ENCODE measurements at regions not wholly inside any gene's neighbourhood (a gene's known extent, or its start where the extent isn't known, plus 50 kb on each side); places are given as distances from the start of the nearest gene placed in this dataset.

GRCh38 chr10:113987805-113988204, 55.9 kb upstream of the ADRB1 start:
- DNase-seq (ENCODE audit: low read depth in 1 of 2, low spot score in 1 of 2) = no peak
- in situ Hi-C loops (cut with HindIII; ENCODE audit: low pct_unique_long_range_greater_than_20kb, low sequenced_read_pairs) = no loop called here
- no peak for TF ChIP-seq JUND (IDR thresholded peaks at IDR 0.05; ENCODE audit: low read depth)

GRCh38 chr10:113988535-113988934, 55.1 kb upstream of the ADRB1 start:
- no peak for DNase-seq (ENCODE audit: low read depth in 1 of 2, low spot score in 1 of 2)
- in situ Hi-C loops (cut with HindIII; ENCODE audit: low pct_unique_long_range_greater_than_20kb, low sequenced_read_pairs) = no loop called here
- no peak for TF ChIP-seq JUND (IDR thresholded peaks at IDR 0.05; ENCODE audit: low read depth)

GRCh38 chr10:113991091-113991860, 52.4 kb upstream of the ADRB1 start:
- no peak for TF ChIP-seq JUND (IDR thresholded peaks at IDR 0.05; ENCODE audit: low read depth)
- no peak for DNase-seq (ENCODE audit: low read depth in 1 of 2, low spot score in 1 of 2)
- in situ Hi-C loops (cut with HindIII; ENCODE audit: low pct_unique_long_range_greater_than_20kb, low sequenced_read_pairs) = no loop called here

GRCh38 chr10:113992471-113993011, 51.1 kb upstream of the ADRB1 start:
- TF ChIP-seq JUND (IDR thresholded peaks at IDR 0.05; ENCODE audit: low read depth) = no peak
- in situ Hi-C loops (cut with HindIII; ENCODE audit: low pct_unique_long_range_greater_than_20kb, low sequenced_read_pairs) = no loop called here
- no peak for DNase-seq (ENCODE audit: low read depth in 1 of 2, low spot score in 1 of 2)

GRCh38 chr10:113993489-113993991, 50.1 kb upstream of the ADRB1 start:
- DNase-seq (ENCODE audit: low read depth in 1 of 2, low spot score in 1 of 2) = no peak
- no peak for TF ChIP-seq JUND (IDR thresholded peaks at IDR 0.05; ENCODE audit: low read depth)
- in situ Hi-C loops (cut with HindIII; ENCODE audit: low pct_unique_long_range_greater_than_20kb, low sequenced_read_pairs) = no loop called here
